GM18873 (cell line): ENCODE measurements at regions not wholly inside any gene's neighbourhood (a gene's known extent, or its start where the extent isn't known, plus 50 kb on each side); places are given as distances from the start of the nearest gene placed in this dataset.
"Not testable (repeated sequence)": the region's sequence is repeated elsewhere in the genome, so short reads cannot be mapped to it uniquely, and the experiment has no call there.

Experiments
- ATAC-seq: cut with Tn5 transposase; IDR thresholded peaks from one replicate; pipeline ENCODE4 v1.9.1; 2021; ENCODE audit warnings: mild to moderate bottlenecking, moderate library complexity, moderate number of reproducible peaks; ENCODE audit not compliant: unreplicated experiment, low FRiP score

GRCh38 chr20:17873410-17874270 is 95.0 kb downstream of the SNX5 start:
- ATAC-seq: no peak

- ATAC-seq: no peak
Observed at GRCh38 chr20:17872959-17873358, 95.6 kb downstream of the SNX5 start.

DNA sequence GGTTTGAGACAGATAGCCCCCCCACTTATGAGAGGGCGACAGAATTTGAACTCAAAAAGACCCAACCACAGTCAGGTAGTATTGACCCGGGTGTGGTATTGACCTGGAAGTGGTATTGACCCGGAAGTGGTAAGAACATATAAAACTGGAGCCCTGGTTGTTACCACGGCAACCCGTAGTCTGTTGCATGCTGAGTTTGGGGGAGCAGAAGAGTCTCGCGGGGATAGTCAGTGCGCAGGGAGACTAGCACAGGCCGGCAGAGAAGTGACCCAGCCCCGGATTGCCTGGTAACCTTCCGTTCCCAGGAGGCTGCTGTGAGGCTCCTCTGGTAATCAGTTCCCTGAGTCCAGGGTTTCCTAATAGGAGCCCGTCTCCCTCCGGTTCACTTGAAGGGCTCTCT is 96.2 kb downstream of the SNX5 start:
- ATAC-seq: no peak

DNA sequence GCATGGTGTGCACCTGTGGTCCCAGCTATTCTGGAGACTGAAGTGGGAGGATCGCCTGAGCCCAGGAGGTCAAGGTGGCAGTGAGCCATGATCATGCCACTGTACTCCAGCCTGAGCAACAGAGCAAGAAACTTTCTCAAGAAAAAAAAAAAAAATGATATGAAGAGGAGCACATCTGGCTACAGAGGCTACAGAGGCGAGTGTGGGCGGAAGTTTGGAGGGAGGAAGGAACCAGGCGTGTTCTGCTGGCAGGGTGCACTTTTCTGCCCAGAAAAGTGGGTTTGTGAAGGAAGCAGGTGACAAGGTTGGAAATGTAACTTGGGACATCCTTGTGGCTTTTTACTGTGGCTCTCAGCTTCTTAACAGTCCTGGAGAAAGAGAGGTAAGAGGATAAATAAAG is 96.7 kb downstream of the SNX5 start:
- ATAC-seq: no peak

DNA sequence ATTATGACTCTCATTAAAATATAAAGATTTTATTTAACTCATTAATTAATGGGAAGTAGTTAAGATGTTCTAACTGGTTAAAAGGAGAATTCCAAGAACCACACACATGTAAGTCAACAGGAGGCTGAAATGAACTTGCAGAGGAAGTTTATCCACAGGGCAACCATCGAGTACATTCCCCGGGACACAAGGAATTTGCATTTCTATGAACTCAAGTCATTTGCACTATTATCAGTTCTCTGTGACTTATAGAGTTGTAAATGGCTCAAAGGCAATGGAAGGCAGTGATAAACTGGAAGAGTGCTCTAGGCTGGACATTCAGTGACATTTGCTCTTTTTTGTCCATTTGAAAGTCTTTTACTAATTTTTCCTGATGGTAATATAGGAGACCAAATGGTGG is 97.4 kb downstream of the SNX5 start:
- no peak for ATAC-seq

GRCh38 chr20:17870086-17870740 is 98.4 kb downstream of the SNX5 start:
- no peak for ATAC-seq

GRCh38 chr20:17869295-17869994 is 99.1 kb downstream of the SNX5 start:
- ATAC-seq: no peak

GRCh38 chr20:17868700-17869231 is 99.8 kb downstream of the SNX5 start:
- no peak for ATAC-seq

- no peak for ATAC-seq
Observed at GRCh38 chr20:17868151-17868550, 100.4 kb downstream of the SNX5 start.

DNA sequence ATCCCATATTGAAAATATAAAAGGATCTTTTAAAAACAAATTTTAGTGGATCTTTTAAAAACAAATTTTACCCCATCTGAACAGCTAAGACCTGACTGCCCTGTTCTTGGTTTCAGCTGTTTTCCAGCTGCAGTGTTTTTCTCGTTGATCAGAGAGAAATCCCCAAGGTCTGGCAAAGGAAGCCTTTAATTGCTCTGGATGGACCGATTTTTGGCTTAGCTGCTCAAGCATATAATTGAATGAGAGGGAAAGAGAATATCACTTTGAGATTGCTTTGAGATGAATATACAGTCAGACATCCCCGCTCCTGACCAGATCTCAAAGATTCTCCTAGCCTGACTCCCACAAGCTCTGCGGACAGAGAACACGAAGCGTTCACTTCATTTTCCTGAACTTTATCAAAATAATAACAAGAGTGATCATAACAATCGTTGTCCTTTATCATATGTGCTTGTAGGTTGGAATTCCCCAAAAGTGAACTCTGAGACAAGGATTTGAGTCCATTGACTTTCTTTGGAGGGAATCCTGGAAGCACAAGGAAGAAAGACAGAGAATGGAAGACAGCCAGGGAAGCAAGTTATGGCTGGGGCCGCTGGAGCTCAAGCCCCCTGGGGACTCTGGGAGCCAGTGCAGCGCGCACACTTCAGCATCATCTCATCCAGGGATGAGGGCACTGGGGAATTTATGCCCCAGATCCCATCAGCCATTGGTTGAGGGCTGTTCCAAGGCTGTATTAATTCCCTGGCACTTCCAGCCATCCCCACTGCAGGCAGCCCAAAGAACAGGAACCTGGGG is 101.3 kb downstream of the SNX5 start:
- ATAC-seq: no peak

- no peak for ATAC-seq
Observed at GRCh38 chr20:17866234-17867001, 102.2 kb downstream of the SNX5 start.

GRCh38 chr20:17863577-17864292 is 104.9 kb downstream of the SNX5 start:
- no peak for ATAC-seq

DNA sequence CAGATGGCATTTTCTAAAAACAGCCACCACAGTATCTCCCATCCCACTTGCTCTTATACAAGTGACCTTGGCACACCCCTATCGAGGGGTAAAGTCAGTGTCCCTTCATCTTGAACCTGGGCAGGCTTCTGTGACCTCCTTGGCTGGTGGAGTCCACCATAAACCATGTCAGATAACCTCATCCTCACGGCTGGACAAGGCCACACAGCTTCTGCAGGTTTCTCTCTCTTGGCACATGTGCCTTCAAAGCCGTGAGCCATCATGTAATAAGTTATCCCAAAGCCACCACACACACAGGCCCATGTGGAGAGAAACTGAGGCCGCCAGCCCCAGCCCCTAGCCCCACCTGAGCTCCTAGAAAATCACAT is 105.4 kb downstream of the SNX5 start:
- ATAC-seq: no peak

GRCh38 chr20:17862171-17862570 is 106.4 kb downstream of the SNX5 start:
- ATAC-seq: no peak

DNA sequence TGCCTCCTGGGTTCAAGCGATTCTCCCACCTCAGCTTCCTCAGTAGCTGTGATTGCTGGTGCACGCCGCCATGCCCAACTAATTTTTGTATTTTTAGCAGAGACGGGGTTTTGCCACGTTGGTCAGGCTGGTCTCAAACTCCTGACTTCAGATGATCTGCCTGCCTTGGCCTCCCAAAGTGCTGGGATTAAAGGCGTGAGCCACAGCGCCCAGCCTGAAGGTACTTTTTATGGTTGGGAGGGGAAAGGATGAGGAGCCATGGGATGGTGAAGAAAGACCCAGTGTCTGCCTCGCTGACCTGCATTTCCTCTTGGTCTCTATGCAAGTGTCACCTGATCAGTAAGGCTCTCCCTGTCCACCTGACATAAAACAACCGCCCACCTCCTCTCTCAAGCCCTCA is 107.0 kb downstream of the SNX5 start:
- ATAC-seq: not testable (repeated sequence)

- no peak for ATAC-seq
Observed at GRCh38 chr20:17860301-17861197, 108.0 kb downstream of the SNX5 start.

DNA sequence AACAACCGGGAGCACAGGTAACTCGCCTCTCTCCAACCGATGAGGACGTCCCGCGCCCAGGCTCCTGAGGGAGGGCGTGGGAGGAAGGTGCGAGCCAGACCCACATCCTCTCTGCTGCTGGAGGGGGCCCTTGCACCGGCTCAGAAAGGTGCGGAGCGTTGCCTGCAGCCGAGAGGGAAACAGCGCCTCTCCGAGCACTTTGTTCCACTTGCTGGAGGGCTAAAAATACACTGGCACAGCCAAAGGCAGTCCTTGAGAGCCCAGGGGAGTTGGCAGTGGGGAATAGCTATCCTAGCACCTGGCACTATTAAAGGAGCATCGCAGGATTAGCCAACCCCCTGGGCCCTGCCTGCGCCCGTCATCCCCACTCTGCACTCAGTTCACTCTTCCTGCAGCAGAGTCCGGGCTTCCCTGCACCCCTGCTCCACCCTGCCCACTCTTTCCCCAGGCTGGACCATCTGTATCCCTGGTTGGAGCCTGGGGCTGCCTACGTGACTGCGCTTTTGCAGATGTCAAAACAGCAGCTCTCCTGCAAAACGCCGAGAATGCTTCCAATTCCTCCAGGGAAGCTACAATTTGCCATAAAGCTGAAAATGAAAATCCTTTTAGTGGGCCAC is 108.9 kb downstream of the SNX5 start:
- no peak for ATAC-seq
